ENCODE measurements at regions not wholly inside any gene's neighbourhood (a gene's known extent, or its start where the extent isn't known, plus 50 kb on each side); places are given as distances from the start of the nearest gene placed in this dataset.

DNA sequence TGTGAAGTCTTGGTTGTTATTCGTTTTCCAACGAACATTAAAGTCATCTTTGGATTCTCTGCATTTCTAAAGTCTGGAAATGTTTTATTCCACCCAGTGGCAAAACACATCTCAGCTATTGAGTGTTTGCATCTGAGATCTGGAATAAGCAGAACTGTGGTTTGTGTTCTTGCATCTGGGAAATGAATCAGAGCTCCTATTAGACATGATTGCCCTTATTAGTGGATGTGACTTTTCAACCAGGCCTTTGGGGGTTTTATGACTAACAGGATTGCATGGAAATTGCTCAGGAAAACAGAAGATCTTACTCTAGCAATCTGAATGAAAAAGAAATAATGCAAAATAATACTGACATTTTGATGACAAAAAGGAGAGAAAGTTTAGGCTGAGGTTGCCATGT is 488.8 kb downstream of the IRS2 start:
- TF ChIP-seq, protein P1, sequence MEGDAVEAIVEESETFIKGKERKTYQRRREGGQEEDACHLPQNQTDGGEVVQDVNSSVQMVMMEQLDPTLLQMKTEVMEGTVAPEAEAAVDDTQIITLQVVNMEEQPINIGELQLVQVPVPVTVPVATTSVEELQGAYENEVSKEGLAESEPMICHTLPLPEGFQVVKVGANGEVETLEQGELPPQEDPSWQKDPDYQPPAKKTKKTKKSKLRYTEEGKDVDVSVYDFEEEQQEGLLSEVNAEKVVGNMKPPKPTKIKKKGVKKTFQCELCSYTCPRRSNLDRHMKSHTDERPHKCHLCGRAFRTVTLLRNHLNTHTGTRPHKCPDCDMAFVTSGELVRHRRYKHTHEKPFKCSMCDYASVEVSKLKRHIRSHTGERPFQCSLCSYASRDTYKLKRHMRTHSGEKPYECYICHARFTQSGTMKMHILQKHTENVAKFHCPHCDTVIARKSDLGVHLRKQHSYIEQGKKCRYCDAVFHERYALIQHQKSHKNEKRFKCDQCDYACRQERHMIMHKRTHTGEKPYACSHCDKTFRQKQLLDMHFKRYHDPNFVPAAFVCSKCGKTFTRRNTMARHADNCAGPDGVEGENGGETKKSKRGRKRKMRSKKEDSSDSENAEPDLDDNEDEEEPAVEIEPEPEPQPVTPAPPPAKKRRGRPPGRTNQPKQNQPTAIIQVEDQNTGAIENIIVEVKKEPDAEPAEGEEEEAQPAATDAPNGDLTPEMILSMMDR (conservative IDR thresholded peaks at IDR 0.05; ENCODE audit: low read depth, low read length), result no peak
- TF ChIP-seq EZH2phosphoT487 (IDR thresholded peaks at IDR 0.05; ENCODE audit: borderline replicate concordance, low read length), result no peak
- TF ChIP-seq EZH2 (IDR thresholded peaks at IDR 0.05; ENCODE audit: low read length, unreplicated experiment), result no peak

All from PC-3 (cell line).